DND-41 (cell line): ENCODE measurements at regions not wholly inside any gene's neighbourhood (a gene's known extent, or its start where the extent isn't known, plus 50 kb on each side); places are given as distances from the start of the nearest gene placed in this dataset.

Source experiments
- EZH2 ChIP-seq: IDR thresholded peaks from 3 replicates; pipeline ENCODE4 v1.6.1; 2012; ENCODE audit warnings: borderline replicate concordance, low read depth, mild to moderate bottlenecking, moderate library complexity, low read length, inconsistent platforms; ENCODE audit not compliant: severe bottlenecking
- TF ChIP-seq, protein P1 (sequence below): IDR thresholded peaks from 2 replicates; pipeline ENCODE4 v1.5.1; 2012; ENCODE audit warnings: borderline replicate concordance, low read length, moderate library complexity, mild to moderate bottlenecking; ENCODE audit not compliant: poor library complexity, severe bottlenecking; ENCODE audit errors: extremely low read depth

DNA sequence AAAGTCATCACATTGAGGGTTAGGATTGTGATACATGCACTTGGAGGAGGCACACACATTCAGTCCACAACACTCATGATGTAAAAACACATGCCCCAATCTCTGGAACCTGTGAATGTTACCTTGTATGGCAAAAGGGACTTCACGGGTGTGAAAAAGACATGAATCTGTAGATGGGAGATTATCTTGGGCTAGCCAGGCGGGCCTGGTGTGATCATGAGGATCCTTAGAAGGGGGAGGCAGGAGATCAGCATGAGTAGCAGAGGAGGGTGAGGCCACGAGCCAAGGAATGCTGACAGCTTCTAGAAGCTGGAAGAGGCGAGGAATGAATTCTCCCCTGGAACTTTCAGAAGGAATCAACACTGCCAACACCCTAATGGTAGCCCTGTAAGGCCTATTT is 77.5 kb upstream of the ENPP6 start:
- TF ChIP-seq, protein P1, sequence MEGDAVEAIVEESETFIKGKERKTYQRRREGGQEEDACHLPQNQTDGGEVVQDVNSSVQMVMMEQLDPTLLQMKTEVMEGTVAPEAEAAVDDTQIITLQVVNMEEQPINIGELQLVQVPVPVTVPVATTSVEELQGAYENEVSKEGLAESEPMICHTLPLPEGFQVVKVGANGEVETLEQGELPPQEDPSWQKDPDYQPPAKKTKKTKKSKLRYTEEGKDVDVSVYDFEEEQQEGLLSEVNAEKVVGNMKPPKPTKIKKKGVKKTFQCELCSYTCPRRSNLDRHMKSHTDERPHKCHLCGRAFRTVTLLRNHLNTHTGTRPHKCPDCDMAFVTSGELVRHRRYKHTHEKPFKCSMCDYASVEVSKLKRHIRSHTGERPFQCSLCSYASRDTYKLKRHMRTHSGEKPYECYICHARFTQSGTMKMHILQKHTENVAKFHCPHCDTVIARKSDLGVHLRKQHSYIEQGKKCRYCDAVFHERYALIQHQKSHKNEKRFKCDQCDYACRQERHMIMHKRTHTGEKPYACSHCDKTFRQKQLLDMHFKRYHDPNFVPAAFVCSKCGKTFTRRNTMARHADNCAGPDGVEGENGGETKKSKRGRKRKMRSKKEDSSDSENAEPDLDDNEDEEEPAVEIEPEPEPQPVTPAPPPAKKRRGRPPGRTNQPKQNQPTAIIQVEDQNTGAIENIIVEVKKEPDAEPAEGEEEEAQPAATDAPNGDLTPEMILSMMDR, result no peak
- TF ChIP-seq EZH2, result no peak
